ENCODE measurements at regions not wholly inside any gene's neighbourhood (a gene's known extent, or its start where the extent isn't known, plus 50 kb on each side); places are given as distances from the start of the nearest gene placed in this dataset.

DNA sequence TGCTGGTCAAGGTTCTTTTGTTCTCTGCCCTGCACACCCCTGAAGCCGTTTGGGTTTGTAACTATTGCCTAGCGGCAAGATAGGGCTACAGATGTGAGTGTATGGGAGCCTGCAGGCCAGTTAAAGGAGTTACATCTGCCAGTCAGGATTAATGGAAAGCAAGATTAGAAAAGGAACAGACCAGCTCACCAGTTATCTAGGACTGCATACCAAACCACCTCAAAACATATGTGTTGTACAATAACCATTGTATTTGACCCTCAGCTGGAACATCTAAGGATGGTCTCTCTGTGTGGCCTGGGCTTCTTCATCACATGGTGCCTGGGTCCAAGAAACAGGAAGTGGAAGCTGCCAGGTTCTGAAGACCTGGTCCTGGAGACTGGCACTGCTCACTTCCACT, 52.5 kb upstream of the FBXO28 start:
- DNase-seq (ENCODE audit: low spot score in 2 of 2): no peak
- no peak overlapping the region for H3K4me3 ChIP-seq
- WGBS, 2 donors: 46 to 75% methylated on average over 2 of the region's 2 CpGs

GRCh38 chr1:224059897-224060427, 53.9 kb upstream of the FBXO28 start:
- TF ChIP-seq POLR2A (IDR thresholded peaks at IDR 0.05): no peak
- no peak for TF ChIP-seq EP300 (IDR thresholded peaks at IDR 0.05)
- TF ChIP-seq, protein P1, sequence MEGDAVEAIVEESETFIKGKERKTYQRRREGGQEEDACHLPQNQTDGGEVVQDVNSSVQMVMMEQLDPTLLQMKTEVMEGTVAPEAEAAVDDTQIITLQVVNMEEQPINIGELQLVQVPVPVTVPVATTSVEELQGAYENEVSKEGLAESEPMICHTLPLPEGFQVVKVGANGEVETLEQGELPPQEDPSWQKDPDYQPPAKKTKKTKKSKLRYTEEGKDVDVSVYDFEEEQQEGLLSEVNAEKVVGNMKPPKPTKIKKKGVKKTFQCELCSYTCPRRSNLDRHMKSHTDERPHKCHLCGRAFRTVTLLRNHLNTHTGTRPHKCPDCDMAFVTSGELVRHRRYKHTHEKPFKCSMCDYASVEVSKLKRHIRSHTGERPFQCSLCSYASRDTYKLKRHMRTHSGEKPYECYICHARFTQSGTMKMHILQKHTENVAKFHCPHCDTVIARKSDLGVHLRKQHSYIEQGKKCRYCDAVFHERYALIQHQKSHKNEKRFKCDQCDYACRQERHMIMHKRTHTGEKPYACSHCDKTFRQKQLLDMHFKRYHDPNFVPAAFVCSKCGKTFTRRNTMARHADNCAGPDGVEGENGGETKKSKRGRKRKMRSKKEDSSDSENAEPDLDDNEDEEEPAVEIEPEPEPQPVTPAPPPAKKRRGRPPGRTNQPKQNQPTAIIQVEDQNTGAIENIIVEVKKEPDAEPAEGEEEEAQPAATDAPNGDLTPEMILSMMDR (IDR thresholded peaks at IDR 0.05): no peak
- Histone ChIP-seq H3K27ac (no peak overlapping the region), H3K9me3 (no peaks in the 10 kb centered on the region), H3K36me3 (no peaks in the 10 kb centered on the region), H3K4me3 (no peak overlapping the region), H3K27me3 (no peaks in the 10 kb centered on the region), H3K4me1 (no peaks in the 10 kb centered on the region)
- no peak for DNase-seq (ENCODE audit: low spot score in 2 of 2)
- WGBS, 2 donors: 85 to 88% methylated on average over 6 of the region's 6 CpGs

More for the DNA sequence above, 52.5 kb upstream of the FBXO28 start:
- Histone ChIP-seq H3K36me3 (no peaks in the 10 kb centered on the region), H3K27me3 (no peaks in the 10 kb centered on the region), H3K27ac (no peak overlapping the region), H3K4me1 (no peaks in the 10 kb centered on the region), H3K9me3 (no peaks in the 10 kb centered on the region)
- TF ChIP-seq, protein P1 (IDR thresholded peaks at IDR 0.05): no peak
- TF ChIP-seq EP300 (IDR thresholded peaks at IDR 0.05) (no peak), POLR2A (IDR thresholded peaks at IDR 0.05) (no peak)

DNA sequence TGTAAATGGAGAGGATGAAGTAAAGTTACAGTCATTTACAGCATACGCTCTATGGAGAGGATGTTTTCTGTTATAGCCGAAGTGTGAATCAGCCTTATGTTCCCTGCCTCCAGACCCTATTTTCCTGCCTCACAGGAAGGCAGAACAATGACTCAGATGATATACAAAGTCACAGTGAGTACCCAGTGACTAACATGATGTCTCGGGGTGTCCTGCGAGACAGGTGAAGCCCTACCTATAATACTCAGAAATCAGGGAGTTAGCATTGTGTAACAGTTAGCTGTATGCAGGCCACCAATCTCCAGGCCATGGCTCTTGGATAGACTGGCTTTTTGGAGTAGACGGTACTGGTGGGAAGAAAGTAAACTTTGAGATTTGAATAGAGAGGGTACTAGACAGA, 55.6 kb upstream of the FBXO28 start:
- 88 to 92% methylated on average over 5 of the region's 5 CpGs for WGBS, 2 donors
- no peaks in the 10 kb centered on the region for H3K36me3 ChIP-seq
- no peaks in the 10 kb centered on the region for H3K27me3 ChIP-seq
- DNase-seq (ENCODE audit: low spot score in 2 of 2): no peak
- no peaks in the 10 kb centered on the region for H3K4me1 ChIP-seq
- no peak overlapping the region for H3K27ac ChIP-seq
- no peak overlapping the region for H3K4me3 ChIP-seq
- no peaks in the 10 kb centered on the region for H3K9me3 ChIP-seq
- TF ChIP-seq, protein P1 (IDR thresholded peaks at IDR 0.05): no peak
- TF ChIP-seq POLR2A (IDR thresholded peaks at IDR 0.05): no peak
- no peak for TF ChIP-seq EP300 (IDR thresholded peaks at IDR 0.05)

DNA sequence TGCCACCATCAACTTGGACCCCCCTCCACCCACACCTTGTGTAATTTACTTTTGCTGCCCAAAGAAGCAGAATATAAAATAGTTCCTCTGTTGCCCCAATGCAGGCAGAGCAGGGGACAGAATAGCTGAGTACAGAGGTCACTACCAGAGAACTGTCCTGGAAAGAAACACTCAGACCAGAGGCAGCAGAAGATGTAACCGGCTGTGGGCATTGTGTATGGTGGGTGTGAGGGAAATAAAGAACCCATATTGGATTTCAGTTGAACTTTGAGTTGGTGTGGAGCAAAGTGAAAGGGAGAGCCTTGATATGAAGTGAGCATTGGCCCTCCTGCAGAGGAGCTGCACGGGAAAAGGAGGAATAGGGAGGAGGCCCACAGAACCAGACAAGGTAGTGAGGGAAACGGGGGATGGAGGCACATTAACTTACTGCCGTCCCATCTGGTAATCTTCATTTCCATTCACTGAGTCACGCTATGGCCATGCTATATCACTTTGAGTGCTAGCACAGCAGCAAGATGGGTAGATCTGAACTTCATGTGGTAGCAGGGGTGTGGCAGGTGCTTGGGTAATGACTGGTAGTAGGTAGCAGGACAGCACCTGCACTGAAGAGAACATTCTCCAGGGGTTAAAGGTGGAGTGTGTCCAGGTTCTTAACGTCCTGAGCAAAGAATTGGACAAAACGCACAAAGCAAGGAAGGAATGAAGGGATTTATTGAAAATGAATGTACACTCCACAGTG, 56.3 kb upstream of the FBXO28 start:
- H3K9me3 ChIP-seq: no peaks in the 10 kb centered on the region
- H3K27ac ChIP-seq: no peak overlapping the region
- H3K4me1 ChIP-seq: no peaks in the 10 kb centered on the region
- H3K4me3 ChIP-seq: no peak overlapping the region
- TF ChIP-seq POLR2A (IDR thresholded peaks at IDR 0.05) (no peak), EP300 (IDR thresholded peaks at IDR 0.05) (no peak)
- TF ChIP-seq, protein P1 (IDR thresholded peaks at IDR 0.05): no peak
- DNase-seq (ENCODE audit: low spot score in 2 of 2): no peak
- no peaks in the 10 kb centered on the region for H3K36me3 ChIP-seq
- WGBS, 2 donors: 79 to 84% methylated on average over 7 of the region's 7 CpGs
- H3K27me3 ChIP-seq: no peaks in the 10 kb centered on the region

DNA sequence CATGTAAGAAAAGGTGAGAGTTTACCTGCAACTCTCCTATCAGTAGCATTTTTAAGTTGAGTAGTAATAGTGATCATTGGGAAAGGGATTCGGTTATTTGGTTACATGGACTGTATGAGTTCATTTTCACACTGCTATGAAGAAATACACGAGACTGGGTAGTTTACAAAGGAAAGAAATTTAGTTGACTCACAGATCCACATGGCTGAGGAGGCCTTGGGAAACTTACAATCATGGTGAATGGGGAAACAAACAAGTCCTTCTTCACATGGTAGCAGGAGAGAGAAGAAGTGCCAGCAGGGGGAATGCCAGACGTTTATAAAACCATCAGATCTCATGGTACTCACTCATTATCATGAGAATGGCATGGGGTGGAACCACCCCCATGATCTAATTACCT, 59.3 kb upstream of the FBXO28 start:
- 64% methylated on average over 3 of the region's 3 CpGs for WGBS, 2 donors
- Histone ChIP-seq H3K4me3 (no peak overlapping the region), H3K4me1 (peaks cover 0 to 4% (median 1%) of the 10 kb centered on the region in 4 donors), H3K27me3 (no peaks in the 10 kb centered on the region), H3K36me3 (no peaks in the 10 kb centered on the region), H3K27ac (no peak overlapping the region), H3K9me3 (no peaks in the 10 kb centered on the region)
- DNase-seq (ENCODE audit: low spot score in 2 of 2): no peak
- TF ChIP-seq POLR2A (IDR thresholded peaks at IDR 0.05) (no peak), EP300 (IDR thresholded peaks at IDR 0.05) (no peak)
- TF ChIP-seq, protein P1 (IDR thresholded peaks at IDR 0.05): no peak

All from tibial nerve (tissue), 4 donors.